ENCODE measurements at regions not wholly inside any gene's neighbourhood (a gene's known extent, or its start where the extent isn't known, plus 50 kb on each side); places are given as distances from the start of the nearest gene placed in this dataset.
"Not testable (repeated sequence)": the region's sequence is repeated elsewhere in the genome, so short reads cannot be mapped to it uniquely, and the experiment has no call there.

- DNase-seq (ENCODE audit: low spot score) = no peak
These were observed 256.2 kb downstream of the TSN start for GRCh38 chr2:122011493-122012270.

DNA sequence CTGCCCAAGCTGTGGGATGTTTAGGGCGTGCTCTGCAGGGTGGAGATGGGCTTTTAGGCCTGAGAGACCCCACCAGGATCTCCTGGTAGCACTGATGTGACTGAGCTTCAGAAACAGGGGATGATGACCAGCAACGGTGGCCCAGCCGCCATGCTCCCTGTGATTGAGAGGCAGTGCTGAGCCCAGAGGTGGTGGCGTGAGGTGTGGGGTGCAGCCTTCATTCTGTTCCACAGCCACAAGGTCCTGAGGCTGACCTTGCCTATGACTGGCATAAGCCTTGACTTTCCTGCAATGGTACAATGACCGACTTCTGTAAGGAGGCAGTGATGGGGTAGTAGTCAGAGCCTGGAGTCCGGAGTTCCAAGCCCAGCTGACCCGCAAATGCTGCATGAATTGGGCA, 263.3 kb downstream of the TSN start:
- DNase-seq (ENCODE audit: low spot score) = no peak

GRCh38 chr2:122019724-122020123, 264.3 kb downstream of the TSN start:
- DNase-seq (ENCODE audit: low spot score) = no peak

DNA sequence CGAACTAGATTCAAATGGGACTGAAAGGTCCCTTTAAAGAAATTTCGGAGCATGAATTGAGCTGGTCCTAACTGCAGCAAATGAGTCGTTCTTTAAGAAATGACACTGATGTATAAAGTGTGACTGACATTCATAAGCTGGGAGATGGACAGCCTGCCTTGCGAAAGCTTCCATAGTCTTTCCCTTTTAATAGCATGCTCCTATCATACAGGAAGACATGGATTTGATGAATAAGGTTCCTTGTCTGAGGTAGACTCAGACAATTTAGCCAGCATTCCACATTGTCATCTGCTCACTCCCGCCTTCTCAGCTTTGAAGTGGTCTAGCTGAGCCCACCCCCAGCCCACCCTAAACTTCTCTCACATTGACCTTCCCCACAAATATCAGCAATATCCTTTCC, 264.9 kb downstream of the TSN start:
- DNase-seq (ENCODE audit: low spot score) = no peak

DNA sequence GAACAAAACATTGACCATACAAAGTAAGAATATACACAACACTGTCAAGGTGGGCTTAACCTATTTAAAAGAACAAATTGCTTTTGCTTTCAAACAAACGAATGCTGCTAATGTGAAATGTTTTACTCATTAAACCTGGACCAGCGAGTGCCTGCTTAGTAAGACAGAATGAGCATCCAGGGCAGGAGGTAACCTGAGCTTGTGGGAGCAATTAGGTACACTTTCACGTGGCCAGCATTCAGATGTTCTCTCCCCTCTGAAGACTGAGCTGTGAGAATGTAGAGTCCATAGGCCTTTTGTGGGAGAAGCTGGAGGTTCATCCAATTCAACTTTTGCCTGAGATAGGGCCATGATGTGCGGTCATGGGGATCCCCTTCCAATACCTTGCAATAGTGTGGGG, 266.5 kb downstream of the TSN start:
- DNase-seq (ENCODE audit: low spot score) = no peak

GRCh38 chr2:122022531-122022930, 267.1 kb downstream of the TSN start:
- DNase-seq (ENCODE audit: low spot score) = no peak

GRCh38 chr2:122023059-122023864, 267.8 kb downstream of the TSN start:
- no peak for DNase-seq (ENCODE audit: low spot score)

GRCh38 chr2:122027510-122028217, 272.2 kb downstream of the TSN start:
- DNase-seq (ENCODE audit: low spot score) = no peak

DNA sequence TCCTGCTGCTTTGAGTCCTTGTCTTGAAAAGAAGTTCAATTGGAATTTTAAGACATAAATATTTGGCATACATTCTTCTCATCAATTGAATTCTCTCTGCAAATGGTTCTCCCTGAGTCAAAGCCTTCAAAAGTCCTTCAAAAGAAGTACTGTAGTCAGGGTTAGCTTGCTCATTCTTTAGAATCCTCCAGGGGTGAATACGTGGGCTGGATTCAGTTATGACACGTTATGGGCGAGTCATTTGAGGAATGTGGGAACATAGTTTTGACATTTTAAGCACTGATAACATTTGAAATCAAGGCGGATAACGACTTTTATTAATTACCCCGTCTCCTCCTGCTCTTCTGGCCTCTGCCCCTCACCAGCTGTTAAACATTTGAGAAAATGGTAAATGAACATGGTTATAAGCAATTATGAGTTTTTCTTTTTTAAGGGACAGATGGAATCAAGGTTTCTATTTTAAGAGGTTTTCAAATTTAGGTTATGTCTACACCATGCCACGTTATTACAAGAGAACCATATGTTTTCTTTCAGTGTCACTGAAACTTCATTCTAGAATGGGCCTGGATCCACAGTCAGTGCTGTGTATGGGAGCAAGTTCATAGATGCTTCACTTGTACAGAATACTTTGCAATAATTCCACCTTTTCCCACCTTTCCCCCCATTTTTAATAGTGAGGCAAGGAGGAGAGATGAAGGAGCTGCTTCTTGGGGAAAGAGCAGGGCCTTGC, 273.1 kb downstream of the TSN start:
- no peak for DNase-seq (ENCODE audit: low spot score)

- DNase-seq (ENCODE audit: low spot score) = no peak
These were observed 274.0 kb downstream of the TSN start for GRCh38 chr2:122029456-122029855.

- no peak for DNase-seq (ENCODE audit: low spot score)
These were observed 274.5 kb downstream of the TSN start for GRCh38 chr2:122029945-122030344.

DNA sequence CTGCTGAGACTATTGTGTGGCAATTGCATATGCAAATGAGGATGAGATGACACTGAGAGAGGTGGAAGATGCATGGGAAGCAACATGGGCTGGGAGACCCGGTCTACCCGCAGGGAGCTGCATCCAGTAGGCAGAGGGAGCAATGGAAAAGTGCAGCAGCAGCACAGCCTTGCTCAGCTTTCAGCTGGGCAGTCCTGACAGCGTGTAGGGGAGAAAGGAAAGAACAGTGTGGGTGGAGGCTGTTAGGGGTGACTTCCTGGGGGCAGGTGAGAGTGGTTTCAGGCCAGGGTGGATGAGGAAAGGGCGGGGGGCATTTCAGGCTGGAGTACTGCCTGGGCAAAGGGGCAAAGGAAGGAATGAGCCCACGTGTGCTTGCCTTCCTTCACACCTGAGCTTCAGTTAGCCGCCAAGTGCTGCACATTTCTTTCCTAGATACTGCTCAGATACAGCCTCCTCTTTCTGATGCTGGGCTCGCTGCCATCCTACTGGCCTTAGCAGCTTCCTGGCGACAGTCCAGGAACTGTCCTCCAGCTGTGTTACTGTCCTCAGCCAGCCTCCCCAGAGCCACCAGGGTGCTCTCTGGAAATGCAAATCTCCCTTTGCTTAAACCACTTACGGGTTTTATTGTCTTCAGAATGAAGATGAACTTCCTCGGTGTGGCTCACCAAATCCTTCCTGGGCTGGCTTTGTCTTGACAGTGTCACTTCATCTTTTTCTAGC, 276.3 kb downstream of the TSN start:
- DNase-seq (ENCODE audit: low spot score) = no peak

- no peak for DNase-seq (ENCODE audit: low spot score)
These were observed 276.8 kb downstream of the TSN start for GRCh38 chr2:122032264-122032645.

- DNase-seq (ENCODE audit: low spot score) = no peak
These were observed 278.3 kb downstream of the TSN start for GRCh38 chr2:122033778-122034177.

DNA sequence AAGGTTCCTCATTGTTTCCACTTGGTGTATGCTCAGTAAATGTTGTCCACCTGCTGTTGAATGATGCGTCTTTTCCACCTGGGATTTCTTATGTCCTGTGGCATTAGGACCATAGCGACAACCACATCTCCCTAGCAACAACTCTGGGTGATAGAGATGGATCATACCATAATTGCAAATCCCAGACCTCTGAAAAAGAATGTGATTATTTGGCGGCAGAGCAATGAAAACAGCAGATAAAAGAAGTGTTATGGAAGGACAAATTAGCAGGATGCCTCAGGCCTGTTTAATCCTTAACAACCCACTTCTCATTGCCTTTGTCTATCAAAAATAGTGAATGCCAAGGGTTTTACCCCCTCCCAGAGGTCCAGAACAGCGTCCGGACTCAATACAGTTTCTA, 278.9 kb downstream of the TSN start:
- DNase-seq (ENCODE audit: low spot score) = no peak

- DNase-seq (ENCODE audit: low spot score) = no peak
These were observed 279.3 kb downstream of the TSN start for GRCh38 chr2:122034777-122035176.

DNA sequence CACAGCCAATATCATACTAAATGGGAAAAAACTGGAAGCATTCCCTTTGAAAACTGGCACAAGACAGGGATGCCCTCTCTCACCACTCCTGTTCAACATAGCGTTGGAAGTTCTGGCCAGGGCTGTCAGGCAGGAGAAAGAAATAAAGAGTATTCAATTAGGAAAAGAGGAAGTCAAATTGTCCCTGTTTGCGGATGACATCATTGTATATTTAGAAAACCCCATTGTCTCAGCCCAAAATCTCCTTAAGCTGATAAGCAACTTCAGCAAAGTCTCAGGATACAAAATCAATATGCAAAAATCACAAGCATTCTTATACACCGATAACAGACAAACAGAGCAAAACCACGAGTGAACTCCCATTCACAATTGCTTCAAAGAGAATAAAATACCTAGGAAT, 283.4 kb downstream of the TSN start:
- DNase-seq (ENCODE audit: low spot score) = not testable (repeated sequence)

- no peak for DNase-seq (ENCODE audit: low spot score)
These were observed 286.0 kb downstream of the TSN start for GRCh38 chr2:122041455-122041854.

DNA sequence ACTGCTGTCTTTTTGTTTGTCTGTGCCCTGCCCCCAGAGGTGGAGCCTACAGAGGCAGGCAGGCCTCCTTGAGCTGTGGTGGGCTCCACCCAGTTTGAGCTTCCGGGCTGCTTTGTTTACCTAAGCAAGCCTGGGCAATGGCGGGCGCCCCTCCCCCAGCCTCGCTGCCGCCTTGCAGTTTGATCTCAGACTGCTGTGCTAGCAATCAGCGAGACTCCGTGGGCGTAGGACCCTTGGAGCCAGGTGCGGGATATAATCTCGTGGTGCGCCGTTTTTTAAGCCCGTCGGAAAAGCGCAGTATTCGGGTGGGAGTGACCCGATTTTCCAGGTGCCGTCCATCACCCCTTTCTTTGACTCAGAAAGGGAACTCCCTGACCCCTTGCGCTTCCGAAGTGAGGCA, 296.2 kb downstream of the TSN start:
- not testable (repeated sequence) for DNase-seq (ENCODE audit: low spot score)

GRCh38 chr2:122055521-122055931, 300.1 kb downstream of the TSN start:
- no peak for DNase-seq (ENCODE audit: low spot score)

DNA sequence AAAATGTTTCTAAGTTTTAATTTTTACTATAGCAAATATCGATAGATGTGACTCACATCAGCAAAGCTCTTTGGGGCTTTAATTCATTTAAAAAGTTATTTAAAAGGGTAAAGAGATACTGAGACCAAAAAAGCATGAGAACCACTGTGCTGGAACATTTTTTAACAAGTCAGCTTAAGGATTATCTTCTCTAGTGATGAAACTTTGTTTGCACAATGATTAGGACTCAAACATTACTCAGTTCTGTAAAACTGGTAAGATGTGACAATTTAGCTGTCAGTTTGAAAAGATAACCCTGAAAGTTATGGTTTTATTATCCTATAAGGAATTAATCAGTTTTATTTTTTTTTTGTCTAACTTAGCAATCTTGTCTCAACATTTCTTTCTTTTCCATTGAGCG, 301.4 kb downstream of the TSN start:
- DNase-seq (ENCODE audit: low spot score) = no peak

Measured in ureter (tissue), 1 donor.